ENCODE measurements at regions not wholly inside any gene's neighbourhood (a gene's known extent, or its start where the extent isn't known, plus 50 kb on each side); places are given as distances from the start of the nearest gene placed in this dataset.
"Not testable (repeated sequence)": the region's sequence is repeated elsewhere in the genome, so short reads cannot be mapped to it uniquely, and the experiment has no call there.

DNA sequence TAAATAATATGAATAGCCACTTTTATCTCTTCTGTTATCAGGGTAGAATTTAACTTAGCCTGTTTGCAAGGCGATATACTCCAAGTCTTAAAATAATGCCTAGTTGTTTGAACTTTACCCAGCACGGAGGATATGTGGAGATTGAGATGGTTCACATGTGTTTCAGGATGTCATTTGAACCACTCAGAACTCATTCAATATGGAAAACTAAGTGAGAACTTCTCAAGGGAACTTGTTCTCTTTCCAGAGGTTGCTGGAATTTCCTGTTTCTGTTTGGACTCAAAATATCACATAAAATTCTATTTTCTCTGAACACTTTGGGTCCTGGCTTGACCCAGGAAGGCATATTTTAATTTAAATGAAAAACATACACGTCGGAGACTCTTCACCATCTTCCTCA lies 139.1 kb upstream of the MYO10 start:
- no peaks in the 10 kb centered on the region for H3K27me3 ChIP-seq (ENCODE audit: insufficient read depth, low read depth, severe bottlenecking)
- no peak overlapping the region for H3K27ac ChIP-seq

DNA sequence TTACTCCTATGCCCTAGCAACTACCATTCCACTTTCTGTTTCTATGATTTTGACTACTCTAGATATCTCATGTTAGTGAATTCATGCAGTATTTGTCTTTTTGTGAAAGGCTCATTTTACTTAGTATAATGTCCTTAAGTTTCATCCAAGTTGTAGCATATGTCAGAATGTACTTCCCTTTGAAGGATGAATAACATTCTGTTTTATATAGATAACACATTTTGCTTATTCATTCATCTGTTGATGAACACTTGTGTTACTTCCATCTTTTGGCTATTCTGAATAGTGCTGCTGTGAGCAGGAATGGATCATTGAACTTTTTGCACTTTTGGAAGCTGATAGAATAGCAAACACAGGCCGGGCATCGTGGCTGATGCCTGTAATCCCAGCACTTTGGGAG lies 140.2 kb upstream of the MYO10 start:
- Histone ChIP-seq H3K4me3 (ENCODE audit: low read depth, low read length) (no peak overlapping the region), H3K9me3 (ENCODE audit: severe bottlenecking) (no peaks in the 10 kb centered on the region), H3K36me3 (no peaks in the 10 kb centered on the region), H3K27me3 (ENCODE audit: insufficient read depth, low read depth, severe bottlenecking) (no peaks in the 10 kb centered on the region), H3K27ac (no peak overlapping the region)
- DNase-seq, result no peak
- TF ChIP-seq, protein P1, sequence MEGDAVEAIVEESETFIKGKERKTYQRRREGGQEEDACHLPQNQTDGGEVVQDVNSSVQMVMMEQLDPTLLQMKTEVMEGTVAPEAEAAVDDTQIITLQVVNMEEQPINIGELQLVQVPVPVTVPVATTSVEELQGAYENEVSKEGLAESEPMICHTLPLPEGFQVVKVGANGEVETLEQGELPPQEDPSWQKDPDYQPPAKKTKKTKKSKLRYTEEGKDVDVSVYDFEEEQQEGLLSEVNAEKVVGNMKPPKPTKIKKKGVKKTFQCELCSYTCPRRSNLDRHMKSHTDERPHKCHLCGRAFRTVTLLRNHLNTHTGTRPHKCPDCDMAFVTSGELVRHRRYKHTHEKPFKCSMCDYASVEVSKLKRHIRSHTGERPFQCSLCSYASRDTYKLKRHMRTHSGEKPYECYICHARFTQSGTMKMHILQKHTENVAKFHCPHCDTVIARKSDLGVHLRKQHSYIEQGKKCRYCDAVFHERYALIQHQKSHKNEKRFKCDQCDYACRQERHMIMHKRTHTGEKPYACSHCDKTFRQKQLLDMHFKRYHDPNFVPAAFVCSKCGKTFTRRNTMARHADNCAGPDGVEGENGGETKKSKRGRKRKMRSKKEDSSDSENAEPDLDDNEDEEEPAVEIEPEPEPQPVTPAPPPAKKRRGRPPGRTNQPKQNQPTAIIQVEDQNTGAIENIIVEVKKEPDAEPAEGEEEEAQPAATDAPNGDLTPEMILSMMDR (IDR thresholded peaks at IDR 0.05; ENCODE audit: low read depth, low read length), result no peak

More for the DNA sequence above, 139.1 kb upstream of the MYO10 start:
- Histone ChIP-seq H3K9me3 (ENCODE audit: severe bottlenecking) (no peaks in the 10 kb centered on the region), H3K4me3 (ENCODE audit: low read depth, low read length) (no peak overlapping the region), H3K36me3 (no peaks in the 10 kb centered on the region)
- no peak for DNase-seq
- TF ChIP-seq, protein P1 (IDR thresholded peaks at IDR 0.05; ENCODE audit: low read depth, low read length), result no peak

DNA sequence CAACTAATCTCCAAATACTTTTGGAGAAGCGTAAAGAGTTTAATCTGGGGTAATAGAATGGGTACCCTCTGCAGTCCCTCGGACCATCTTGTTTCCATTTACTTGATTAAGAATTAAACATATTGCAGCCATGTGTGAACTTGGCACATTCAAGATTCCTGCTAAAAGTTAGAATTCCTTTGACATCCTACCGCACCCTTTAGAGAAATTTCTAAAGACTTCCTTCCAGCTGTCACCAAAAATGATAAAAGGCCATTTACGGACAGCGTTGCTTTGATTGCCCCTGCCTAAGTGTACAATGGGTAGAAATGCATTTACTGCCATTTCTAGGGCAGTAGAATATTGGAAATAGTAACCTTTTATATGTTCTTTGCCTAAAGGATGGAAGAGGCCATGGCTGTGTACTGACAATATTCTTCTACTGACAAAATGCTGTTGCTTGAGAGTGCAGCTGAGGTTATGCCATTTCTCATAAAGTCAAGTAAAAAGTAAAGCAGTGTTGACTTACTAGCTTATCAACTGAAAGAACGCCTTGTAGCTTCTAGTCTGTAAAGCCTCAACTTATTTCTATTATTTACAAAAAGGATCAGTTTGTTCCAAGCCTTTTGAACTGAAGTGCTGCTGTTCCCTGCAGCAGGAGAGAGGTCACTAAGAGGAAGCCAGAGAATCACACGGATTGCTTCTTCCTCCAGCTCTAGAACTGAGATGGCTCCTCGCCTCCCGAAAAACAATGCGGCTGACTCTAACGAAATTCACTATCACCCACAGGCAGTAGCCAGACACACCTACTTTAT lies 139.8 kb upstream of the BASP1 start:
- H3K27ac ChIP-seq, result no peak overlapping the region
- no peak overlapping the region for H3K4me3 ChIP-seq (ENCODE audit: low read depth, low read length)
- TF ChIP-seq, protein P1 (IDR thresholded peaks at IDR 0.05; ENCODE audit: low read depth, low read length), result no peak
- H3K9me3 ChIP-seq (ENCODE audit: severe bottlenecking), result no peaks in the 10 kb centered on the region
- no peaks in the 10 kb centered on the region for H3K27me3 ChIP-seq (ENCODE audit: insufficient read depth, low read depth, severe bottlenecking)
- no peak for DNase-seq
- H3K36me3 ChIP-seq, result no peaks in the 10 kb centered on the region

DNA sequence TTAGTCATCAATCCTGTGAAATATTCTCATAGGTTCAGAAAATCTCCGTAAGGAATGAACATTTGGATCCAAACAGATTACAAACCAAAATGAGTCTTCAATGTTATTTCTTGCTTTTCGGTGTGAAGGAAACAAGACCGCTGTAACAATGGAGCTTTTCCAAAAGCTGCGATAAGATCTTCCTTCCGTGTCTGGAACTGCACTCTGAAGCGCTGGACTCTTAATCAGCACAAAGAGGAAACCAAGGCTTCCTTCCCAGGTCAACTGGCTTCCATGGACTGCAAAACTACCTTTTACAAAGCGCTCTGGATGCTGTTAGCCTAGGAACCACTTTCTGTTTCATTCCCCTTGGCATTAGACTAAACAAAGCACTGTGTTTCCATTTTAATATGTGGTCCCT lies 137.9 kb upstream of the BASP1 start:
- Histone ChIP-seq H3K36me3 (no peaks in the 10 kb centered on the region), H3K27me3 (ENCODE audit: insufficient read depth, low read depth, severe bottlenecking) (no peaks in the 10 kb centered on the region), H3K9me3 (ENCODE audit: severe bottlenecking) (no peaks in the 10 kb centered on the region), H3K27ac (no peak overlapping the region), H3K4me3 (ENCODE audit: low read depth, low read length) (no peak overlapping the region)
- no peak for DNase-seq
- TF ChIP-seq, protein P1 (IDR thresholded peaks at IDR 0.05; ENCODE audit: low read depth, low read length), result no peak

DNA sequence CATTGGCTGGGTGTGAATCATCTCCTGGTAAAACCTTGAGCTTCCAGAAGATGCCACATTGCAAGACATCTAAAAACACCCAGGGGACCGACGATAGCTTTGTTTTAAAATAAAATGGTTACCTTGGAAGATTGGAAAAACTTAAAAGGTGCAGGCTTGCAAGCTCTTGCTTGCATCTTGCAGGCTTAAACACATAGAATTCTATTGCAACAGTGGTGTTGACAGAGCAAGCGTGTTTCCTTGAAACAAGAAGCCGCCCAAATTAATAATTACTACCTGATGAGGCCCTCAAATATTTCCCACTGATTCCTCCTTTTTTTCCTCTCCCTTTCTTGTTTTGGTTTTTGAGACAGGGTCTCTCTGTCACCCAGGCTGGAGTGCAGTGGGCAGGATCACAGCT lies 137.1 kb upstream of the BASP1 start:
- Histone ChIP-seq H3K27ac (no peak overlapping the region), H3K36me3 (no peaks in the 10 kb centered on the region), H3K4me3 (ENCODE audit: low read depth, low read length) (no peak overlapping the region), H3K27me3 (ENCODE audit: insufficient read depth, low read depth, severe bottlenecking) (no peaks in the 10 kb centered on the region), H3K9me3 (ENCODE audit: severe bottlenecking) (no peaks in the 10 kb centered on the region)
- no peak for DNase-seq
- TF ChIP-seq, protein P1 (IDR thresholded peaks at IDR 0.05; ENCODE audit: low read depth, low read length), result no peak

DNA sequence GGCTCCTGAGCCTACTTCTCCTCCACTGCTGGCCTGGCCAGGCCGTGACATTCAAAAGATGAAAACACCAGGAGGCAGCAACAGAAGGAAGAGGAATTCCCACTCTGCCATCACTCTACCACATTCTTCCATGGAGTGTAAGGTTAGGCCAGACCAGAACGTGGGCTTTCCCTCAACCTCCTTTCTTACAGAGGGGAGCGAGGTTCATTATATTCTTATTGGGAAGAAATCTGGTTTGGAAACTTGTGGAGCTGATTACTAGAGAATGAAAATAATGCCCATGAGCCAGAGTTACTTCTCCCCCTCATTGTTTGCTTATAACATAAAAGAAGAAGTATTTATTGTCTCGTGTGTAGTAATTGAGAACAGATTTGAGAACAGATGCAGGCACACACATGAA lies 136.3 kb upstream of the BASP1 start:
- no peak for DNase-seq
- H3K9me3 ChIP-seq (ENCODE audit: severe bottlenecking), result no peaks in the 10 kb centered on the region
- TF ChIP-seq, protein P1 (IDR thresholded peaks at IDR 0.05; ENCODE audit: low read depth, low read length), result no peak
- no peaks in the 10 kb centered on the region for H3K36me3 ChIP-seq
- no peak overlapping the region for H3K27ac ChIP-seq
- no peaks in the 10 kb centered on the region for H3K27me3 ChIP-seq (ENCODE audit: insufficient read depth, low read depth, severe bottlenecking)
- H3K4me3 ChIP-seq (ENCODE audit: low read depth, low read length), result no peak overlapping the region

DNA sequence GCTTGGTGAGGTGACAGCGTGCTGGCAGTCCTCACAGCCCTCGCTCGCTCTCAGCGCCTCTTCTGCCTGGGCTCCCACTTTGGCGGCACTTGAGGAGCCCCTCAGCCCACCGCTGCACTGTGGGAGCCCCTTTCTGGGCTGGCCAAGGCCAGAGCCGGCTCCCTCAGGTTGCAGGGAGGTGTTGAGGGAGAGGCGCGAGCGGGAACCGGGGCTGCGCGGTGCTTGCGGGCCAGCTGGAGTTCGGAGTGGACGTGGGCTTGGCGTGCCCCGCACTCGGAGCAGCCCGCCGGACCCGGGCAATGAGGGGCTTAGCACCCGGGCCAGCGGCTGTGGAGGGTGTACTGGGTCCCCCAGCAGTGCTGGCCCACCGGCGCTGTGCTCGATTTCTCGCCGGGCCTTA lies 134.2 kb upstream of the BASP1 start:
- not testable (repeated sequence) for DNase-seq; H3K9me3 ChIP-seq (ENCODE audit: severe bottlenecking); H3K27ac ChIP-seq; H3K27me3 ChIP-seq (ENCODE audit: insufficient read depth, low read depth, severe bottlenecking); H3K4me3 ChIP-seq (ENCODE audit: low read depth, low read length); H3K36me3 ChIP-seq

Data from WERI-Rb-1 (cell line).